ENCODE measurements at regions not wholly inside any gene's neighbourhood (a gene's known extent, or its start where the extent isn't known, plus 50 kb on each side); places are given as distances from the start of the nearest gene placed in this dataset.
"Not testable (repeated sequence)": the region's sequence is repeated elsewhere in the genome, so short reads cannot be mapped to it uniquely, and the experiment has no call there.

GRCh38 chr7:150081865-150082264 is 208.1 kb downstream of the ATP6V0E2 start:
- H3K4me3 Mint-ChIP-seq (ENCODE audit: unreplicated experiment); BruUV-seq (replicated peaks); POLR2A ChIA-PET; H3K4me1 ChIP-seq; DNase-seq; intact Hi-C loops (cut with micrococcal nuclease; ENCODE audit: unreplicated experiment); H3K36me3 ChIP-seq (ENCODE audit: control insufficient read depth, insufficient read depth, low read length); CTCF ChIA-PET; H3K27me3 ChIP-seq (replicated peaks; ENCODE audit: control insufficient read depth, insufficient read depth, low read length); H3K9me3 ChIP-seq; H3K36me3 Mint-ChIP-seq (ENCODE audit: insufficient read depth, unreplicated experiment); H3K9me3 Mint-ChIP-seq (ENCODE audit: unreplicated experiment); H3K4me1 Mint-ChIP-seq (ENCODE audit: low read depth, unreplicated experiment); H3K27ac Mint-ChIP-seq (ENCODE audit: unreplicated experiment); H3K4me3 ChIP-seq (ENCODE audit: low read depth, low read length): not testable (repeated sequence)
- peaks cover 21% of the 10 kb centered on the region for H3K27me3 Mint-ChIP-seq (ENCODE audit: insufficient read depth, unreplicated experiment)

- H3K4me3 ChIP-seq (ENCODE audit: low read depth, low read length); POLR2A ChIA-PET; H3K27ac Mint-ChIP-seq (ENCODE audit: unreplicated experiment); H3K27me3 ChIP-seq (replicated peaks; ENCODE audit: control insufficient read depth, insufficient read depth, low read length); CTCF ChIA-PET; H3K4me1 ChIP-seq; H3K9me3 Mint-ChIP-seq (ENCODE audit: unreplicated experiment); H3K36me3 Mint-ChIP-seq (ENCODE audit: insufficient read depth, unreplicated experiment); H3K9me3 ChIP-seq; DNase-seq; H3K36me3 ChIP-seq (ENCODE audit: control insufficient read depth, insufficient read depth, low read length); BruUV-seq (replicated peaks); H3K4me1 Mint-ChIP-seq (ENCODE audit: low read depth, unreplicated experiment); H3K4me3 Mint-ChIP-seq (ENCODE audit: unreplicated experiment); intact Hi-C loops (cut with micrococcal nuclease; ENCODE audit: unreplicated experiment): not testable (repeated sequence)
- TF ChIP-seq CTCF (IDR thresholded peaks at IDR 0.05; ENCODE audit: insufficient read depth in 1 of 2, low read depth in 1 of 2, low read length in 1 of 2, severe bottlenecking in 1 of 2, unreplicated experiment in 1 of 2) = peak in 1 of 2 experiments; percentile 12
- peaks cover 18% of the 10 kb centered on the region for H3K27me3 Mint-ChIP-seq (ENCODE audit: insufficient read depth, unreplicated experiment)
Measured at GRCh38 chr7:150084724-150085123, 211.0 kb downstream of the ATP6V0E2 start.

GRCh38 chr7:150087478-150087877 is 213.7 kb downstream of the ATP6V0E2 start:
- H3K4me1 ChIP-seq; H3K27ac Mint-ChIP-seq (ENCODE audit: unreplicated experiment); H3K9me3 ChIP-seq; H3K4me3 Mint-ChIP-seq (ENCODE audit: unreplicated experiment); H3K4me3 ChIP-seq (ENCODE audit: low read depth, low read length); H3K36me3 ChIP-seq (ENCODE audit: control insufficient read depth, insufficient read depth, low read length); H3K9me3 Mint-ChIP-seq (ENCODE audit: unreplicated experiment); H3K27me3 ChIP-seq (replicated peaks; ENCODE audit: control insufficient read depth, insufficient read depth, low read length); DNase-seq; H3K4me1 Mint-ChIP-seq (ENCODE audit: low read depth, unreplicated experiment); intact Hi-C loops (cut with micrococcal nuclease; ENCODE audit: unreplicated experiment); H3K36me3 Mint-ChIP-seq (ENCODE audit: insufficient read depth, unreplicated experiment); BruUV-seq (replicated peaks); CTCF ChIA-PET; POLR2A ChIA-PET: not testable (repeated sequence)
- H3K27me3 Mint-ChIP-seq (ENCODE audit: insufficient read depth, unreplicated experiment) = peaks cover 12% of the 10 kb centered on the region

GRCh38 chr7:150089139-150089538 is 215.4 kb downstream of the ATP6V0E2 start:
- DNase-seq; intact Hi-C loops (cut with micrococcal nuclease; ENCODE audit: unreplicated experiment); H3K4me1 ChIP-seq; H3K9me3 Mint-ChIP-seq (ENCODE audit: unreplicated experiment); BruUV-seq (replicated peaks); H3K36me3 Mint-ChIP-seq (ENCODE audit: insufficient read depth, unreplicated experiment); H3K27ac Mint-ChIP-seq (ENCODE audit: unreplicated experiment); H3K4me3 ChIP-seq (ENCODE audit: low read depth, low read length); H3K36me3 ChIP-seq (ENCODE audit: control insufficient read depth, insufficient read depth, low read length); H3K9me3 ChIP-seq; CTCF ChIA-PET; POLR2A ChIA-PET; H3K4me3 Mint-ChIP-seq (ENCODE audit: unreplicated experiment); H3K4me1 Mint-ChIP-seq (ENCODE audit: low read depth, unreplicated experiment); H3K27me3 ChIP-seq (replicated peaks; ENCODE audit: control insufficient read depth, insufficient read depth, low read length): not testable (repeated sequence)
- peaks cover 12% of the 10 kb centered on the region for H3K27me3 Mint-ChIP-seq (ENCODE audit: insufficient read depth, unreplicated experiment)

- not testable (repeated sequence) for BruUV-seq (replicated peaks)
Measured at GRCh38 chr7:150090776-150091175, 217.0 kb downstream of the ATP6V0E2 start.

GRCh38 chr7:150093897-150094296 is 220.1 kb downstream of the ATP6V0E2 start:
- H3K27me3 ChIP-seq (replicated peaks; ENCODE audit: control insufficient read depth, insufficient read depth, low read length); CTCF ChIA-PET; H3K9me3 Mint-ChIP-seq (ENCODE audit: unreplicated experiment); H3K27ac Mint-ChIP-seq (ENCODE audit: unreplicated experiment); H3K36me3 ChIP-seq (ENCODE audit: control insufficient read depth, insufficient read depth, low read length); intact Hi-C loops (cut with micrococcal nuclease; ENCODE audit: unreplicated experiment); H3K4me3 Mint-ChIP-seq (ENCODE audit: unreplicated experiment); BruUV-seq (replicated peaks); H3K4me1 Mint-ChIP-seq (ENCODE audit: low read depth, unreplicated experiment); POLR2A ChIA-PET; H3K27me3 Mint-ChIP-seq (ENCODE audit: insufficient read depth, unreplicated experiment); H3K36me3 Mint-ChIP-seq (ENCODE audit: insufficient read depth, unreplicated experiment); DNase-seq; H3K4me3 ChIP-seq (ENCODE audit: low read depth, low read length); H3K4me1 ChIP-seq; H3K9me3 ChIP-seq: not testable (repeated sequence)

More at GRCh38 chr7:150090776-150091175, 217.0 kb downstream of the ATP6V0E2 start:
- H3K4me3 ChIP-seq (ENCODE audit: low read depth, low read length); H3K4me3 Mint-ChIP-seq (ENCODE audit: unreplicated experiment); H3K4me1 ChIP-seq; H3K27ac Mint-ChIP-seq (ENCODE audit: unreplicated experiment); H3K36me3 ChIP-seq (ENCODE audit: control insufficient read depth, insufficient read depth, low read length); H3K36me3 Mint-ChIP-seq (ENCODE audit: insufficient read depth, unreplicated experiment); POLR2A ChIA-PET; DNase-seq; H3K4me1 Mint-ChIP-seq (ENCODE audit: low read depth, unreplicated experiment); H3K9me3 ChIP-seq; H3K9me3 Mint-ChIP-seq (ENCODE audit: unreplicated experiment); H3K27me3 ChIP-seq (replicated peaks; ENCODE audit: control insufficient read depth, insufficient read depth, low read length); H3K27me3 Mint-ChIP-seq (ENCODE audit: insufficient read depth, unreplicated experiment); CTCF ChIA-PET; intact Hi-C loops (cut with micrococcal nuclease; ENCODE audit: unreplicated experiment): not testable (repeated sequence)

Data from Caco-2 (cell line).